ENCODE measurements at regions not wholly inside any gene's neighbourhood (a gene's known extent, or its start where the extent isn't known, plus 50 kb on each side); places are given as distances from the start of the nearest gene placed in this dataset.
"Not testable (repeated sequence)": the region's sequence is repeated elsewhere in the genome, so short reads cannot be mapped to it uniquely, and the experiment has no call there.

GRCh38 chr17:77843255-77843895 lies 115.1 kb upstream of the TNRC6C start:
- H3K36me3 ChIP-seq (ENCODE audit: control insufficient read depth, insufficient read depth, low read length); H3K4me3 ChIP-seq (ENCODE audit: insufficient read depth, low read depth, low read length, poor library complexity, severe bottlenecking); H3K27me3 ChIP-seq (replicated peaks; ENCODE audit: control insufficient read depth, insufficient read depth, low read length, poor library complexity, severe bottlenecking); H3K9me3 ChIP-seq (ENCODE audit: control insufficient read depth, low read length): not testable (repeated sequence)
- Histone ChIP-seq H3K4me1 (ENCODE audit: control insufficient read depth, insufficient read depth, low read length, poor library complexity, severe bottlenecking) (peaks cover 52% of the 10 kb centered on the region), H3K27ac (ENCODE audit: insufficient read depth, low read length, poor library complexity, severe bottlenecking) (peak overlapping the region; percentile 59)
- DNase-seq = peak; percentile 56 to 71 (median 65)

GRCh38 chr17:77843896-77844295 lies 114.6 kb upstream of the TNRC6C start:
- Histone ChIP-seq H3K9me3 (ENCODE audit: control insufficient read depth, low read length) (no peaks in the 10 kb centered on the region), H3K4me1 (ENCODE audit: control insufficient read depth, insufficient read depth, low read length, poor library complexity, severe bottlenecking) (peaks cover 52% of the 10 kb centered on the region), H3K4me3 (ENCODE audit: insufficient read depth, low read depth, low read length, poor library complexity, severe bottlenecking) (no peak overlapping the region), H3K36me3 (ENCODE audit: control insufficient read depth, insufficient read depth, low read length) (no peaks in the 10 kb centered on the region), H3K27ac (ENCODE audit: insufficient read depth, low read length, poor library complexity, severe bottlenecking) (peak overlapping the region; percentile 59), H3K27me3 (replicated peaks; ENCODE audit: control insufficient read depth, insufficient read depth, low read length, poor library complexity, severe bottlenecking) (no peaks in the 10 kb centered on the region)
- no peak for DNase-seq

GRCh38 chr17:77844681-77845080 lies 113.8 kb upstream of the TNRC6C start:
- H3K9me3 ChIP-seq (ENCODE audit: control insufficient read depth, low read length) = no peaks in the 10 kb centered on the region
- H3K27ac ChIP-seq (ENCODE audit: insufficient read depth, low read length, poor library complexity, severe bottlenecking) = peak overlapping the region; percentile 59
- H3K36me3 ChIP-seq (ENCODE audit: control insufficient read depth, insufficient read depth, low read length) = no peaks in the 10 kb centered on the region
- no peaks in the 10 kb centered on the region for H3K27me3 ChIP-seq (replicated peaks; ENCODE audit: control insufficient read depth, insufficient read depth, low read length, poor library complexity, severe bottlenecking)
- H3K4me1 ChIP-seq (ENCODE audit: control insufficient read depth, insufficient read depth, low read length, poor library complexity, severe bottlenecking) = peaks cover 52% of the 10 kb centered on the region
- no peak for DNase-seq
- H3K4me3 ChIP-seq (ENCODE audit: insufficient read depth, low read depth, low read length, poor library complexity, severe bottlenecking) = no peak overlapping the region

- no peak overlapping the region for H3K4me3 ChIP-seq (ENCODE audit: insufficient read depth, low read depth, low read length, poor library complexity, severe bottlenecking)
- no peaks in the 10 kb centered on the region for H3K36me3 ChIP-seq (ENCODE audit: control insufficient read depth, insufficient read depth, low read length)
- peak overlapping the region; percentile 39 for H3K27ac ChIP-seq (ENCODE audit: insufficient read depth, low read length, poor library complexity, severe bottlenecking)
- DNase-seq = no peak
- H3K9me3 ChIP-seq (ENCODE audit: control insufficient read depth, low read length) = no peaks in the 10 kb centered on the region
- H3K27me3 ChIP-seq (replicated peaks; ENCODE audit: control insufficient read depth, insufficient read depth, low read length, poor library complexity, severe bottlenecking) = no peaks in the 10 kb centered on the region
- H3K4me1 ChIP-seq (ENCODE audit: control insufficient read depth, insufficient read depth, low read length, poor library complexity, severe bottlenecking) = peaks cover 52% of the 10 kb centered on the region
Measured at GRCh38 chr17:77845541-77846225, 112.8 kb upstream of the TNRC6C start.

- H3K27me3 ChIP-seq (replicated peaks; ENCODE audit: control insufficient read depth, insufficient read depth, low read length, poor library complexity, severe bottlenecking) = no peaks in the 10 kb centered on the region
- H3K4me1 ChIP-seq (ENCODE audit: control insufficient read depth, insufficient read depth, low read length, poor library complexity, severe bottlenecking) = peaks cover 50% of the 10 kb centered on the region
- H3K27ac ChIP-seq (ENCODE audit: insufficient read depth, low read length, poor library complexity, severe bottlenecking) = peak overlapping the region; percentile 39
- peak in 1 of 3 donors; percentile 38 for DNase-seq
- H3K4me3 ChIP-seq (ENCODE audit: insufficient read depth, low read depth, low read length, poor library complexity, severe bottlenecking) = no peak overlapping the region
- H3K9me3 ChIP-seq (ENCODE audit: control insufficient read depth, low read length) = no peaks in the 10 kb centered on the region
- H3K36me3 ChIP-seq (ENCODE audit: control insufficient read depth, insufficient read depth, low read length) = no peaks in the 10 kb centered on the region
Measured at GRCh38 chr17:77846531-77847085, 111.9 kb upstream of the TNRC6C start.

- no peaks in the 10 kb centered on the region for H3K27me3 ChIP-seq (replicated peaks; ENCODE audit: control insufficient read depth, insufficient read depth, low read length, poor library complexity, severe bottlenecking)
- peaks cover 42% of the 10 kb centered on the region for H3K4me1 ChIP-seq (ENCODE audit: control insufficient read depth, insufficient read depth, low read length, poor library complexity, severe bottlenecking)
- no peak overlapping the region for H3K27ac ChIP-seq (ENCODE audit: insufficient read depth, low read length, poor library complexity, severe bottlenecking)
- no peaks in the 10 kb centered on the region for H3K36me3 ChIP-seq (ENCODE audit: control insufficient read depth, insufficient read depth, low read length)
- no peak overlapping the region for H3K4me3 ChIP-seq (ENCODE audit: insufficient read depth, low read depth, low read length, poor library complexity, severe bottlenecking)
- DNase-seq = no peak
- no peaks in the 10 kb centered on the region for H3K9me3 ChIP-seq (ENCODE audit: control insufficient read depth, low read length)
Measured at GRCh38 chr17:77847221-77848085, 111.0 kb upstream of the TNRC6C start.

- peaks cover 34% of the 10 kb centered on the region for H3K4me1 ChIP-seq (ENCODE audit: control insufficient read depth, insufficient read depth, low read length, poor library complexity, severe bottlenecking)
- no peaks in the 10 kb centered on the region for H3K36me3 ChIP-seq (ENCODE audit: control insufficient read depth, insufficient read depth, low read length)
- no peaks in the 10 kb centered on the region for H3K9me3 ChIP-seq (ENCODE audit: control insufficient read depth, low read length)
- H3K27ac ChIP-seq (ENCODE audit: insufficient read depth, low read length, poor library complexity, severe bottlenecking) = no peak overlapping the region
- no peak for DNase-seq
- no peaks in the 10 kb centered on the region for H3K27me3 ChIP-seq (replicated peaks; ENCODE audit: control insufficient read depth, insufficient read depth, low read length, poor library complexity, severe bottlenecking)
- no peak overlapping the region for H3K4me3 ChIP-seq (ENCODE audit: insufficient read depth, low read depth, low read length, poor library complexity, severe bottlenecking)
Measured at GRCh38 chr17:77848257-77848656, 110.2 kb upstream of the TNRC6C start.

GRCh38 chr17:77849239-77849638 lies 109.3 kb upstream of the TNRC6C start:
- Histone ChIP-seq H3K27ac (ENCODE audit: insufficient read depth, low read length, poor library complexity, severe bottlenecking) (no peak overlapping the region), H3K4me3 (ENCODE audit: insufficient read depth, low read depth, low read length, poor library complexity, severe bottlenecking) (no peak overlapping the region), H3K27me3 (replicated peaks; ENCODE audit: control insufficient read depth, insufficient read depth, low read length, poor library complexity, severe bottlenecking) (no peaks in the 10 kb centered on the region), H3K36me3 (ENCODE audit: control insufficient read depth, insufficient read depth, low read length) (no peaks in the 10 kb centered on the region), H3K4me1 (ENCODE audit: control insufficient read depth, insufficient read depth, low read length, poor library complexity, severe bottlenecking) (peaks cover 28% of the 10 kb centered on the region), H3K9me3 (ENCODE audit: control insufficient read depth, low read length) (no peaks in the 10 kb centered on the region)
- DNase-seq = no peak

- H3K9me3 ChIP-seq (ENCODE audit: control insufficient read depth, low read length) = no peaks in the 10 kb centered on the region
- no peaks in the 10 kb centered on the region for H3K27me3 ChIP-seq (replicated peaks; ENCODE audit: control insufficient read depth, insufficient read depth, low read length, poor library complexity, severe bottlenecking)
- H3K4me3 ChIP-seq (ENCODE audit: insufficient read depth, low read depth, low read length, poor library complexity, severe bottlenecking) = no peak overlapping the region
- H3K27ac ChIP-seq (ENCODE audit: insufficient read depth, low read length, poor library complexity, severe bottlenecking) = no peak overlapping the region
- no peaks in the 10 kb centered on the region for H3K36me3 ChIP-seq (ENCODE audit: control insufficient read depth, insufficient read depth, low read length)
- peaks cover 11% of the 10 kb centered on the region for H3K4me1 ChIP-seq (ENCODE audit: control insufficient read depth, insufficient read depth, low read length, poor library complexity, severe bottlenecking)
- no peak for DNase-seq
Measured at GRCh38 chr17:77851921-77852320, 106.6 kb upstream of the TNRC6C start.

Measured in effector memory CD4-positive, alpha-beta T cell (primary cell).